ENCODE measurements at regions not wholly inside any gene's neighbourhood (a gene's known extent, or its start where the extent isn't known, plus 50 kb on each side); places are given as distances from the start of the nearest gene placed in this dataset.

DNA sequence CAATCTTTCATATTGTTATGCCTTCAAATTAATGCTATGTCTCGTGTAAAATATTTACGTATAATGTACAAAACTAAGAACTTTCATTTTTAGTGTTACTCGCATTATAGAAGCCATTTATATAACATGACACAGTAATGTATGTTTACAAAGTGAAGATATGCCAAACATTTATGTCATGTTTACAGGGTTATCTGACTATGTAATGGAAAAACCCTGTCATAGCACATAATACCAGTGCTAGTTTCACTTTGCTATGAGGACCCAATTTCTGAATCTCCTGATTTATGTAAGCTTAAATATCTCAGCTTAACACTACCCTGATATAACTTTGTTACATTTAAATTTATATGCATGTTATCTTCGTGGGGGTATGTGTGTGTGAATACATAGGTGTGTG, 233.1 kb downstream of the FAT4 start:
- TF ChIP-seq, protein P1, sequence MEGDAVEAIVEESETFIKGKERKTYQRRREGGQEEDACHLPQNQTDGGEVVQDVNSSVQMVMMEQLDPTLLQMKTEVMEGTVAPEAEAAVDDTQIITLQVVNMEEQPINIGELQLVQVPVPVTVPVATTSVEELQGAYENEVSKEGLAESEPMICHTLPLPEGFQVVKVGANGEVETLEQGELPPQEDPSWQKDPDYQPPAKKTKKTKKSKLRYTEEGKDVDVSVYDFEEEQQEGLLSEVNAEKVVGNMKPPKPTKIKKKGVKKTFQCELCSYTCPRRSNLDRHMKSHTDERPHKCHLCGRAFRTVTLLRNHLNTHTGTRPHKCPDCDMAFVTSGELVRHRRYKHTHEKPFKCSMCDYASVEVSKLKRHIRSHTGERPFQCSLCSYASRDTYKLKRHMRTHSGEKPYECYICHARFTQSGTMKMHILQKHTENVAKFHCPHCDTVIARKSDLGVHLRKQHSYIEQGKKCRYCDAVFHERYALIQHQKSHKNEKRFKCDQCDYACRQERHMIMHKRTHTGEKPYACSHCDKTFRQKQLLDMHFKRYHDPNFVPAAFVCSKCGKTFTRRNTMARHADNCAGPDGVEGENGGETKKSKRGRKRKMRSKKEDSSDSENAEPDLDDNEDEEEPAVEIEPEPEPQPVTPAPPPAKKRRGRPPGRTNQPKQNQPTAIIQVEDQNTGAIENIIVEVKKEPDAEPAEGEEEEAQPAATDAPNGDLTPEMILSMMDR (IDR thresholded peaks at IDR 0.05), result no peak
- no peak for TF ChIP-seq EZH2 (IDR thresholded peaks at IDR 0.05; ENCODE audit: borderline replicate concordance, insufficient read depth, low read depth, low read length, poor library complexity, severe bottlenecking)

Measured in B cell (primary cell).